Esophagus muscularis mucosa (tissue), 4 donors: ENCODE measurements at regions not wholly inside any gene's neighbourhood (a gene's known extent, or its start where the extent isn't known, plus 50 kb on each side); places are given as distances from the start of the nearest gene placed in this dataset.

ENCODE experiments used
- DNase-seq: peaks from one replicate; pipeline ENCODE4 v3.0.0-alpha.2; 2017; ENCODE audit errors: extremely low spot score
- H3K27ac ChIP-seq, 4 donors: fragments of 200-600 bp; sonication (generic); replicated peaks in 1 of 4; 1 replicate in 3 of 4; 2 replicates in 1 of 4; pipeline ENCODE4 v1.5.1; 2016 to 2019; ENCODE audit warnings: mild to moderate bottlenecking in 1 of 4
- H3K27me3 ChIP-seq, 4 donors: fragments of 200-600 bp; sonication (generic); one replicate each; pipeline versions ENCODE4 v1.5.1 to v1.6.0; 2016 to 2019
- H3K36me3 ChIP-seq, 4 donors: fragments of 200-600 bp; sonication (generic); one replicate each; pipeline ENCODE4 v1.5.1; 2016 to 2019
- H3K4me1 ChIP-seq, 4 donors: fragments of 200-600 bp; sonication (generic); one replicate each; pipeline ENCODE4 v1.5.1; 2016 to 2019
- H3K4me3 ChIP-seq, 4 donors: fragments of 200-600 bp; sonication (generic); 1 replicate in 2 of 4; 2 replicates in 2 of 4; pipeline ENCODE4 v1.5.1; 2016 to 2019; ENCODE audit warnings: mild to moderate bottlenecking in 4 of 4, moderate library complexity in 1 of 4
- H3K9me3 ChIP-seq, 4 donors: fragments of 200-600 bp; sonication (generic); 1 replicate in 3 of 4; 2 replicates in 1 of 4; pipeline ENCODE4 v1.5.1; 2016 to 2019
- CTCF ChIP-seq, 3 experiments: fragments of 200-600 bp in 2 of 3; fragments of 450-650 bp in 1 of 3; sonication (generic) in 2 of 3; IDR thresholded peaks; one replicate each; pipeline ENCODE4 v1.5.1; 2017 to 2019; ENCODE audit warnings: antibody characterized with exemption in 3 of 3, mild to moderate bottlenecking in 2 of 3, moderate library complexity in 1 of 3
- EP300 ChIP-seq: sonication (generic); formaldehyde crosslinking; IDR thresholded peaks from one replicate; pipeline ENCODE4 v1.6.1; 2017; ENCODE audit warnings: antibody characterized with exemption
- POLR2A ChIP-seq: fragments of 450-650 bp; IDR thresholded peaks from one replicate; pipeline ENCODE4 v1.6.1; 2017; ENCODE audit warnings: antibody characterized with exemption, moderate library complexity, mild to moderate bottlenecking, low read depth
- POLR2AphosphoS5 ChIP-seq, 2 donors: sonication (generic); formaldehyde crosslinking; IDR thresholded peaks; one replicate each; pipeline ENCODE4 v1.6.1; 2017; ENCODE audit warnings: antibody characterized with exemption in 2 of 2
- WGBS: methylation state at CpG from one replicate; pipeline ENCODE4 v1.1.5; 2018; 5-methylcytosine and 5-hydroxymethylcytosine counted together
- intact Hi-C: fragments of 100-400 bp; cut with DNase I; formaldehyde crosslinking; loops from one replicate; pipeline ENCODE4 v1.15.1; 2023

- WGBS, result 30% methylated on average over 3 of the region's 3 CpGs
- no peak overlapping the region for H3K4me3 ChIP-seq
- no peaks in the 10 kb centered on the region for H3K36me3 ChIP-seq
- TF ChIP-seq EP300 (no peak), CTCF (IDR thresholded peaks at IDR 0.05) (no peak), POLR2A (no peak), POLR2AphosphoS5 (IDR thresholded peaks at IDR 0.05) (no peak)
- no peaks in the 10 kb centered on the region for H3K9me3 ChIP-seq
- peaks cover 2 to 22% (median 13%) of the 10 kb centered on the region in 4 donors for H3K4me1 ChIP-seq
- intact Hi-C loops, result no loop called here
- no peak overlapping the region for H3K27ac ChIP-seq
- no peak for DNase-seq
- peaks cover 0 to 2% (median 0%) of the 10 kb centered on the region in 4 donors for H3K27me3 ChIP-seq
Observed at GRCh38 chr7:41880107-41880506, 177.2 kb upstream of the INHBA start.

DNA sequence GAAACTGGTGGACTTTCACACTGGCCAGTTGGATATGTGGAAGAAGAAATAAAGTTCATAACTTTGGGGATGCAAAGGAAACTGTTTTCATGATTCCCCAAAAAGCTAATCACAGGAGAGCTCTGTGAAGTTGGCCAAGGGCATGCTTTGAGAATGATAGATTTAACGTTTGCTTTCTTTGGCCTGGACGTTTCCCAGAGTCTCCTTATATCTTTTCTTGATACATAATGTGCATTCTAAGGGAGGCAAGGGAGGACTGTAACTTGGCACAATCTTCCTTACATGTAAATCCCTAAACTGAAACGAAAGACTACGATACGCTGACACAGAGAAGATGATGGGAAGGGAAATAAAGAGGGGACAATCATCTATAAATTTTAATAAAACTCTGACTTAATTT, 176.5 kb upstream of the INHBA start:
- intact Hi-C loops, result no loop called here
- DNase-seq, result no peak
- WGBS, result 61% methylated on average over 5 of the region's 5 CpGs
- Histone ChIP-seq H3K36me3 (no peaks in the 10 kb centered on the region), H3K27me3 (peaks cover 0 to 4% (median 0%) of the 10 kb centered on the region in 4 donors), H3K27ac (no peak overlapping the region), H3K9me3 (no peaks in the 10 kb centered on the region), H3K4me1 (peaks cover 0 to 18% (median 9%) of the 10 kb centered on the region in 4 donors), H3K4me3 (no peak overlapping the region)
- no peak for TF ChIP-seq POLR2AphosphoS5 (IDR thresholded peaks at IDR 0.05)
- TF ChIP-seq CTCF (IDR thresholded peaks at IDR 0.05), result no peak
- no peak for TF ChIP-seq EP300
- no peak for TF ChIP-seq POLR2A

GRCh38 chr7:41878309-41879295, 175.7 kb upstream of the INHBA start:
- Histone ChIP-seq H3K4me3 (no peak overlapping the region), H3K27ac (no peak overlapping the region), H3K27me3 (peaks cover 0 to 4% (median 0%) of the 10 kb centered on the region in 4 donors), H3K4me1 (peaks cover 0 to 18% (median 9%) of the 10 kb centered on the region in 4 donors), H3K36me3 (no peaks in the 10 kb centered on the region), H3K9me3 (no peaks in the 10 kb centered on the region)
- no peak for TF ChIP-seq POLR2A
- no peak for TF ChIP-seq EP300
- no peak for TF ChIP-seq CTCF (IDR thresholded peaks at IDR 0.05)
- TF ChIP-seq POLR2AphosphoS5 (IDR thresholded peaks at IDR 0.05), result no peak
- DNase-seq, result no peak
- intact Hi-C loops, result no loop called here
- 66% methylated on average over 7 of the region's 7 CpGs for WGBS

DNA sequence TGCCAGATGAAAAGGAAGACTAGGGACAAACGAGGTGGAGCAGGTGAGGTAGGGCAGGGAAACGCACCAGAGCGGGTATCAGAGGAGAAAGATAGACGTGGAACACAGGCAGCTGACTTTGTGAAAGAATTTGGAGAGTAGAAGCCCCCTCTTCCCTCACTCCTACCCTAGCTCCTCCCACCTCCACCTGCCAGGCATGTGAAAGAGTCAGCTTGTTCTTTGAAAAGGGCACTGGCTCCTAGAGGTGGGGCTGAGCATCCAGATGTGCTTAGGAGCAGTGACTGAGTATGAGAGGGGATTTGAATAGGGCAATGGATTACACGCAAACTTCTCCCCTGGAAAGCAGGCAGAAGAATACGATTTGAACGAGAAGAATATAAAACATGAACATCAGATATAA, 174.2 kb upstream of the INHBA start:
- H3K4me1 ChIP-seq, result peaks cover 0 to 15% (median 6%) of the 10 kb centered on the region in 4 donors
- TF ChIP-seq POLR2A (no peak), EP300 (no peak), POLR2AphosphoS5 (IDR thresholded peaks at IDR 0.05) (no peak), CTCF (IDR thresholded peaks at IDR 0.05) (no peak)
- 86% methylated on average over 7 of the region's 7 CpGs for WGBS
- H3K4me3 ChIP-seq, result no peak overlapping the region
- intact Hi-C loops, result no loop called here
- H3K9me3 ChIP-seq, result no peaks in the 10 kb centered on the region
- H3K27me3 ChIP-seq, result peaks cover 0 to 4% (median 0%) of the 10 kb centered on the region in 4 donors
- no peak for DNase-seq
- no peak overlapping the region for H3K27ac ChIP-seq
- H3K36me3 ChIP-seq, result no peaks in the 10 kb centered on the region
